Loucy (cell line): ENCODE measurements at regions not wholly inside any gene's neighbourhood (a gene's known extent, or its start where the extent isn't known, plus 50 kb on each side); places are given as distances from the start of the nearest gene placed in this dataset.

Source experiments
- CTCF ChIP-seq: fragments of 200-600 bp; sonication (generic); conservative IDR thresholded peaks from 2 replicates; pipeline ENCODE4 v1.5.1; 2014; ENCODE audit warnings: mild to moderate bottlenecking, antibody characterized with exemption, low read length
- EZH2phosphoT487 ChIP-seq: fragments of 200-600 bp; IDR thresholded peaks from 2 replicates; pipeline ENCODE4 v1.6.1; 2018; ENCODE audit warnings: antibody characterized with exemption, mild to moderate bottlenecking, moderate library complexity, borderline replicate concordance

- TF ChIP-seq CTCF (no peak), EZH2phosphoT487 (no peak)
These were observed 129.1 kb downstream of the TSN start for GRCh38 chr2:121884511-121884921.
